Trophoblast cell (in vitro differentiated cells and primary cell): ENCODE measurements at regions not wholly inside any gene's neighbourhood (a gene's known extent, or its start where the extent isn't known, plus 50 kb on each side); places are given as distances from the start of the nearest gene placed in this dataset.

Source experiments
- DNase-seq, 2 donors: peaks; one replicate each; pipeline ENCODE4 v3.0.0-alpha.2; 2016
- H2AFZ ChIP-seq: 2 replicates; pipeline ENCODE4 v1.6.1; 2013; ENCODE audit warnings: low read length, moderate library complexity, mild to moderate bottlenecking; ENCODE audit not compliant: insufficient read depth, poor library complexity
- H2AK5ac ChIP-seq: 2 replicates; pipeline ENCODE4 v1.6.1; 2013; ENCODE audit warnings: mild to moderate bottlenecking, low read length
- H2BK120ac ChIP-seq: 2 replicates; pipeline ENCODE4 v1.6.1; 2013; ENCODE audit warnings: low read length, mild to moderate bottlenecking, moderate library complexity; ENCODE audit not compliant: insufficient read depth, poor library complexity
- H2BK12ac ChIP-seq: 2 replicates; pipeline ENCODE4 v1.6.1; 2013; ENCODE audit warnings: mild to moderate bottlenecking, low read length, moderate library complexity
- H2BK5ac ChIP-seq: 2 replicates; pipeline ENCODE4 v1.6.1; 2013; ENCODE audit warnings: low read length, low read depth, moderate library complexity, mild to moderate bottlenecking; ENCODE audit not compliant: poor library complexity
- H3K14ac ChIP-seq: 2 replicates; pipeline ENCODE4 v1.6.1; 2013; ENCODE audit warnings: mild to moderate bottlenecking, low read length
- H3K18ac ChIP-seq: 2 replicates; pipeline ENCODE4 v1.6.1; 2013; ENCODE audit warnings: mild to moderate bottlenecking, low read length
- H3K23ac ChIP-seq: 2 replicates; pipeline ENCODE4 v1.6.1; 2013; ENCODE audit warnings: low read length
- H3K27ac ChIP-seq: 2 replicates; pipeline ENCODE4 v1.5.1; 2013; ENCODE audit warnings: low read depth, mild to moderate bottlenecking, inconsistent platforms, low read length, moderate library complexity
- H3K27me3 ChIP-seq: 2 replicates; pipeline ENCODE4 v1.6.1; 2013; ENCODE audit warnings: inconsistent platforms, mild to moderate bottlenecking, low read length, moderate library complexity; ENCODE audit not compliant: insufficient read depth
- H3K36me3 ChIP-seq, 2 experiments: 1 replicate in 1 of 2; 2 replicates in 1 of 2; pipeline ENCODE4 v1.6.1; 2013; ENCODE audit warnings: low read length in 2 of 2, mild to moderate bottlenecking in 2 of 2, moderate library complexity in 1 of 2; ENCODE audit not compliant: insufficient read depth in 2 of 2, control insufficient read depth in 1 of 2
- H3K4ac ChIP-seq: 2 replicates; pipeline ENCODE4 v1.6.1; 2013; ENCODE audit warnings: low read depth, mild to moderate bottlenecking, low read length, moderate library complexity
- H3K4me1 ChIP-seq, 2 experiments: 1 replicate in 1 of 2; 2 replicates in 1 of 2; pipeline ENCODE4 v1.6.1; 2013; ENCODE audit warnings: low read length in 2 of 2, mild to moderate bottlenecking in 2 of 2, moderate library complexity in 1 of 2; ENCODE audit not compliant: insufficient read depth in 2 of 2, control insufficient read depth in 1 of 2
- H3K4me2 ChIP-seq: 2 replicates; pipeline ENCODE4 v1.6.1; 2013; ENCODE audit warnings: inconsistent platforms, mild to moderate bottlenecking, low read length, moderate library complexity
- H3K4me3 ChIP-seq: 2 replicates; pipeline ENCODE4 v1.5.1; 2013; ENCODE audit warnings: mild to moderate bottlenecking, low read depth, low read length, inconsistent platforms
- H3K79me1 ChIP-seq: one replicate; pipeline ENCODE4 v1.6.1; 2013; ENCODE audit warnings: low read length
- H3K79me2 ChIP-seq: 2 replicates; pipeline ENCODE4 v1.6.1; 2013; ENCODE audit warnings: low read length, mild to moderate bottlenecking; ENCODE audit not compliant: control insufficient read depth, insufficient read depth, poor library complexity
- H3K9ac ChIP-seq: 2 replicates; pipeline ENCODE4 v1.6.1; 2013; ENCODE audit warnings: mild to moderate bottlenecking, low read length
- H3K9me3 ChIP-seq: 2 replicates; pipeline ENCODE4 v1.6.1; 2013; ENCODE audit warnings: low read depth, mild to moderate bottlenecking, control low read depth, inconsistent platforms, low read length; ENCODE audit not compliant: insufficient read depth
- H4K12ac ChIP-seq: 2 replicates; pipeline ENCODE4 v1.6.1; 2013; ENCODE audit warnings: low read depth, mild to moderate bottlenecking, low read length, moderate library complexity
- H4K8ac ChIP-seq: 2 replicates; pipeline ENCODE4 v1.6.1; 2013; ENCODE audit warnings: low read depth, mild to moderate bottlenecking, low read length, moderate library complexity
- H4K91ac ChIP-seq: one replicate; pipeline ENCODE4 v1.6.1; 2013; ENCODE audit warnings: low read depth, mild to moderate bottlenecking, low read length, moderate library complexity
- WGBS: extraction: QIAGEN DNeasy Blood & Tissue Kit; methylation state at CpG from one replicate; pipeline ENCODE4 v1.1.7; 2013; ENCODE audit warnings: missing lambda C conversion rate; ENCODE audit not compliant: insufficient read length, insufficient coverage; ENCODE audit errors: extremely low coverage; 5-methylcytosine and 5-hydroxymethylcytosine counted together

GRCh38 chr7:41118486-41118885 lies 584.4 kb downstream of the INHBA start:
- H3K36me3 ChIP-seq: no peaks in the 10 kb centered on the region
- no peak overlapping the region for H2BK5ac ChIP-seq
- no peak overlapping the region for H3K27ac ChIP-seq
- H3K9me3 ChIP-seq: no peaks in the 10 kb centered on the region
- no peak overlapping the region for H2AFZ ChIP-seq
- peaks cover 14% of the 10 kb centered on the region for H3K79me1 ChIP-seq
- H3K27me3 ChIP-seq: no peaks in the 10 kb centered on the region
- no peak overlapping the region for H3K4me2 ChIP-seq
- H2BK120ac ChIP-seq: peak overlapping the region; percentile 48
- peaks cover 5 to 12% of the 10 kb centered on the region in 2 experiments for H3K4me1 ChIP-seq
- no peak overlapping the region for H4K12ac ChIP-seq
- peak overlapping the region; percentile 35 for H4K91ac ChIP-seq
- H3K4ac ChIP-seq: no peak overlapping the region
- H3K4me3 ChIP-seq: no peak overlapping the region
- H3K79me2 ChIP-seq: peaks cover 2% of the 10 kb centered on the region
- peak overlapping the region; percentile 82 for H2AK5ac ChIP-seq
- peak overlapping the region; percentile 76 for H2BK12ac ChIP-seq
- H3K23ac ChIP-seq: no peak overlapping the region
- WGBS: no CpG with 5 or more reads among the region's 4 CpGs
- no peak overlapping the region for H3K9ac ChIP-seq
- no peak overlapping the region for H4K8ac ChIP-seq
- no peak for DNase-seq
- H3K18ac ChIP-seq: no peak overlapping the region
- no peak overlapping the region for H3K14ac ChIP-seq

GRCh38 chr7:41117431-41117830 lies 585.5 kb downstream of the INHBA start:
- H4K12ac ChIP-seq: no peak overlapping the region
- no CpG with 5 or more reads among the region's 2 CpGs for WGBS
- H2BK5ac ChIP-seq: peak overlapping the region; percentile 2
- H2BK12ac ChIP-seq: no peak overlapping the region
- H2BK120ac ChIP-seq: peak overlapping the region; percentile 25
- no peak for DNase-seq
- H3K36me3 ChIP-seq: no peaks in the 10 kb centered on the region
- H3K23ac ChIP-seq: no peak overlapping the region
- no peaks in the 10 kb centered on the region for H3K27me3 ChIP-seq
- no peak overlapping the region for H4K91ac ChIP-seq
- H4K8ac ChIP-seq: no peak overlapping the region
- H3K27ac ChIP-seq: no peak overlapping the region
- H3K4ac ChIP-seq: no peak overlapping the region
- H3K4me3 ChIP-seq: no peak overlapping the region
- H2AK5ac ChIP-seq: no peak overlapping the region
- no peak overlapping the region for H3K14ac ChIP-seq
- H3K79me2 ChIP-seq: peaks cover 2% of the 10 kb centered on the region
- H3K18ac ChIP-seq: no peak overlapping the region
- no peak overlapping the region for H3K4me2 ChIP-seq
- H3K4me1 ChIP-seq: peaks cover 5 to 12% of the 10 kb centered on the region in 2 experiments
- no peaks in the 10 kb centered on the region for H3K9me3 ChIP-seq
- no peak overlapping the region for H3K9ac ChIP-seq
- H3K79me1 ChIP-seq: peaks cover 19% of the 10 kb centered on the region
- no peak overlapping the region for H2AFZ ChIP-seq

- Histone ChIP-seq H2BK5ac (peak overlapping the region; percentile 2), H3K4me1 (peaks cover 5 to 12% of the 10 kb centered on the region in 2 experiments), H3K27ac (no peak overlapping the region), H3K18ac (no peak overlapping the region), H3K79me1 (peaks cover 22% of the 10 kb centered on the region), H3K36me3 (no peaks in the 10 kb centered on the region), H2AFZ (no peak overlapping the region), H3K4me3 (no peak overlapping the region), H2BK120ac (peak overlapping the region; percentile 25), H3K79me2 (peaks cover 2% of the 10 kb centered on the region), H2BK12ac (peak overlapping the region; percentile 78), H3K14ac (no peak overlapping the region), H4K8ac (no peak overlapping the region), H3K4me2 (no peak overlapping the region), H3K4ac (no peak overlapping the region), H4K91ac (peak overlapping the region; percentile 65), H3K23ac (no peak overlapping the region), H3K9ac (no peak overlapping the region), H3K9me3 (no peaks in the 10 kb centered on the region), H2AK5ac (no peak overlapping the region), H4K12ac (no peak overlapping the region), H3K27me3 (no peaks in the 10 kb centered on the region)
- peak; percentile 56 to 88 for DNase-seq
- no CpG with 5 or more reads among the region's 1 CpG for WGBS
Observed at GRCh38 chr7:41116817-41117216, 586.1 kb downstream of the INHBA start.

- Histone ChIP-seq H3K27ac (no peak overlapping the region), H3K4me1 (peaks cover 5 to 12% of the 10 kb centered on the region in 2 experiments), H3K14ac (peak overlapping the region; percentile 93), H3K36me3 (no peaks in the 10 kb centered on the region), H3K79me1 (peaks cover 22% of the 10 kb centered on the region), H2BK12ac (peak overlapping the region; percentile 99), H3K4ac (peak overlapping the region; percentile 52), H4K12ac (peak overlapping the region; percentile 59), H3K18ac (peak overlapping the region; percentile 88), H4K8ac (peak overlapping the region; percentile 84), H4K91ac (peak overlapping the region; percentile 95), H2AK5ac (peak overlapping the region; percentile 88), H3K79me2 (peaks cover 2% of the 10 kb centered on the region), H3K27me3 (no peaks in the 10 kb centered on the region), H3K23ac (no peak overlapping the region), H3K4me3 (no peak overlapping the region), H3K9ac (no peak overlapping the region), H2BK120ac (peak overlapping the region; percentile 97), H3K9me3 (no peaks in the 10 kb centered on the region), H3K4me2 (no peak overlapping the region), H2AFZ (peak overlapping the region; percentile 67), H2BK5ac (peak overlapping the region; percentile 69)
- DNase-seq: no peak
- WGBS: no CpG with 5 or more reads among the region's 3 CpGs
Observed at GRCh38 chr7:41116337-41116736, 586.6 kb downstream of the INHBA start.
